ENCODE measurements at regions not wholly inside any gene's neighbourhood (a gene's known extent, or its start where the extent isn't known, plus 50 kb on each side); places are given as distances from the start of the nearest gene placed in this dataset.

- no peak for TF ChIP-seq CTCF (IDR thresholded peaks at IDR 0.05; ENCODE audit: insufficient read depth, low read depth, low read length)
- no peak for DNase-seq (ENCODE audit: low read depth)
- CTCF ChIA-PET: interaction anchor here (1.2 kb wide), 1 partner anchor 14 kb away, joined by 5 read pairs; no protein-coding TSS in a partner anchor
Measured at GRCh38 chr6:11951868-11952267, 60.2 kb upstream of the HIVEP1 start.

DNA sequence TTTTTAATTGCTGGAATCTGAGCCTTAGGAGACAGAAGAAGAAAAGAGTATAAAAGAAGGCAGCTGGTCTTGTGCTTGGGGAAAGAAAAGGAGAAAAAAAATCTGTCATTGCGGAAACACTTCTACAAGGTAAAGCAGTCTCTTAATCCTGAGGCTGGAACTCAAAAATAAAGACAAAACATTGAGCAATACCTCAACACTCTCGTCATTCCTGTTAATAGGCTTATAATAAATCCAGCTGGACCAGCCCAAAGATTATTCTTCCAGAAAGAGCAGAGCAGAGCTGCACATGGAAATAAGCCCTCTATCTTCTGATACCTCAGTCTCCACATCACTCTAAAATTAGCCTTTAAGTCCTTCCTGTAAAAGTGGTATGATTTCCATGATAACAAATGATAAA, 62.0 kb upstream of the HIVEP1 start:
- CTCF ChIA-PET: interaction anchor here (0.6 to 1.6 kb wide), 4 partner anchors 12 to 26 kb away, joined by 3 to 4 read pairs (median 3); no protein-coding TSS in a partner anchor
- no peak for DNase-seq (ENCODE audit: low read depth)
- TF ChIP-seq CTCF (IDR thresholded peaks at IDR 0.05; ENCODE audit: insufficient read depth, low read depth, low read length): no peak

More at GRCh38 chr6:11951868-11952267, 60.2 kb upstream of the HIVEP1 start:
- no peaks in the 10 kb centered on the region for H3K27me3 ChIP-seq (ENCODE audit: control insufficient read depth, insufficient read depth, low read length)
- no peak overlapping the region for H3K4me3 ChIP-seq (ENCODE audit: low read depth, low read length)
- H3K36me3 ChIP-seq (ENCODE audit: control insufficient read depth, insufficient read depth, low read length): no peaks in the 10 kb centered on the region
- POLR2A ChIA-PET: no interaction called here

DNA sequence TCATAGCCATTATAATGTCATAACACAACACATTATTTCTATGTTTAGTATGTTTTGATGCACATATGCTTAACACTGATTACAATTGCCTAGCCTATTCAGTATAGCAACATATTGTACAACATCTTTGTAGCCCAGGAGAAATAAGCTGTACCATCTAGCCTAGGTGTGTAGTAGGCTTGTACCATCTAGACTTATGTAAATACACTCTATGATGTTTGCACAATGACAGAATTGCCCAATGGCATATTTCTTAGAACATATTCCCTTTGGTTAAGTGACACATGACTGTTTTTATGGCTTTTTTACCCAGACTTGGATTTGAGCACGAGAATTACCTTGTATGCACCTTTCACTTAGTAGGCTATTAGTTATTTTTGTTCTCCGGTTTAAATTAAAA, 64.5 kb upstream of the HIVEP1 start:
- POLR2A ChIA-PET: no interaction called here
- no peaks in the 10 kb centered on the region for H3K36me3 ChIP-seq (ENCODE audit: control insufficient read depth, insufficient read depth, low read length)
- no peak for TF ChIP-seq CTCF (IDR thresholded peaks at IDR 0.05; ENCODE audit: insufficient read depth, low read depth, low read length)
- DNase-seq (ENCODE audit: low read depth): no peak
- H3K27me3 ChIP-seq (ENCODE audit: control insufficient read depth, insufficient read depth, low read length): no peaks in the 10 kb centered on the region
- H3K4me3 ChIP-seq (ENCODE audit: low read depth, low read length): no peak overlapping the region
- CTCF ChIA-PET: interaction anchor here (1.5 to 2.0 kb wide), 4 partner anchors 9 to 40 kb away, joined by 4 to 5 read pairs (median 4); no protein-coding TSS in a partner anchor

More for the DNA sequence above, 62.0 kb upstream of the HIVEP1 start:
- H3K36me3 ChIP-seq (ENCODE audit: control insufficient read depth, insufficient read depth, low read length): no peaks in the 10 kb centered on the region
- no peak overlapping the region for H3K4me3 ChIP-seq (ENCODE audit: low read depth, low read length)
- no peaks in the 10 kb centered on the region for H3K27me3 ChIP-seq (ENCODE audit: control insufficient read depth, insufficient read depth, low read length)
- POLR2A ChIA-PET: no interaction called here

DNA sequence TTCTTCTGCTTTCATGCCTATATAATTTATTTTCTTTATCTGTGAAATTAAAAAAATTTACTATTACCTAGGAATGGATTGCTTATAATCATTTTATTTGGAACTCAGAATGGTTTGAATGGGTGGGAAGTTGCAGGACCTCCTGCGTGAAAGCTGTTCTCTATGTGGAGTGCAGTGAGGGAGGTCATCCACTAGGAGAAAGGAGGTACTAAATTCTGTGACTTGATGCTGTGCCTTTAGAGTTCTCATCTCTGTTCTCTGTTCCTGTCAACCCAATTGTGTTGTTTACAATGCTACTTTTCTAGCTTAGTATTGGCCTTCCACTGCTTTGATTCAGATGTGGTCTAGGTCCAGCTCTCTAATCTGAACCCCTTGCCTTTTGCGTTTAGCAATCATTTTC, 65.0 kb upstream of the HIVEP1 start:
- Histone ChIP-seq H3K36me3 (ENCODE audit: control insufficient read depth, insufficient read depth, low read length) (no peaks in the 10 kb centered on the region), H3K27me3 (ENCODE audit: control insufficient read depth, insufficient read depth, low read length) (no peaks in the 10 kb centered on the region), H3K4me3 (ENCODE audit: low read depth, low read length) (no peak overlapping the region)
- 0 out of 2 replicates have a peak, but pooled peaks have one; percentile 20 for TF ChIP-seq CTCF (IDR thresholded peaks at IDR 0.05; ENCODE audit: insufficient read depth, low read depth, low read length)
- POLR2A ChIA-PET: no interaction called here
- no peak for DNase-seq (ENCODE audit: low read depth)
- CTCF ChIA-PET: interaction anchor here (0.5 to 2.0 kb wide), 5 partner anchors 10 to 232 kb away, joined by 3 to 5 read pairs (median 4); no protein-coding TSS in a partner anchor

GRCh38 chr6:11944111-11944510, 68.0 kb upstream of the HIVEP1 start:
- ChIA-PET POLR2A (no interaction called here), CTCF (no interaction called here)
- no peaks in the 10 kb centered on the region for H3K36me3 ChIP-seq (ENCODE audit: control insufficient read depth, insufficient read depth, low read length)
- no peak for DNase-seq (ENCODE audit: low read depth)
- no peak for TF ChIP-seq CTCF (IDR thresholded peaks at IDR 0.05; ENCODE audit: insufficient read depth, low read depth, low read length)
- no peak overlapping the region for H3K4me3 ChIP-seq (ENCODE audit: low read depth, low read length)
- H3K27me3 ChIP-seq (ENCODE audit: control insufficient read depth, insufficient read depth, low read length): no peaks in the 10 kb centered on the region

Measured in BJ (cell line).